Head of caudate nucleus (tissue), 42 donors: ENCODE measurements at regions not wholly inside any gene's neighbourhood (a gene's known extent, or its start where the extent isn't known, plus 50 kb on each side); places are given as distances from the start of the nearest gene placed in this dataset.
"Not testable (repeated sequence)": the region's sequence is repeated elsewhere in the genome, so short reads cannot be mapped to it uniquely, and the experiment has no call there.

Experiments used
- DNase-seq, 42 donors: peaks; one replicate each; pipeline versions ENCODE4 v3.0.0 to v3.0.0-alpha.2; 2020 to 2021; ENCODE audit warnings: mixed read lengths in 7 of 42
- intact Hi-C: fragments of 100-400 bp; cut with DNase I; formaldehyde crosslinking; loops from one replicate; pipeline ENCODE4 v1.15.0; 2022

DNA sequence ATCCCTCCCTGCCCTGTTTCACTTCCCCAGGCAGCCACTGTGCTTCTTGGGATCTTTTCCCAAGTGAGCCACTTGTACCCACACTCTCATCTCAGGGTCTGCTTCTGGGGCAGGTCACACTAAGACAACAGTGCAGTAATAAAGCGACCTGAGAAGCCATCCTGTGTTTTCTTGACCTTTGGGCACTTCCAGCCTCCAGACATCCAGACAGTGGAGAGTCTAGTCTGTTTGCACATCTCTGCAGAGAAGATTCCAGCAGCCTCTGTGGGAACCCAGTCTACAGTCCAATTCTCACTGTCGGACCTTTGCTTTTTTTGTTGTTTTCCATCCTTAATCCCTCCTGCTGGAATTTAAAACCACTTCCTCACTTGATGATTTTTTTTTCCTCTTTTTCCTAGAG lies 50.3 kb upstream of the ATP6AP2 start:
- DNase-seq: no peak
- intact Hi-C loops: no loop called here

DNA sequence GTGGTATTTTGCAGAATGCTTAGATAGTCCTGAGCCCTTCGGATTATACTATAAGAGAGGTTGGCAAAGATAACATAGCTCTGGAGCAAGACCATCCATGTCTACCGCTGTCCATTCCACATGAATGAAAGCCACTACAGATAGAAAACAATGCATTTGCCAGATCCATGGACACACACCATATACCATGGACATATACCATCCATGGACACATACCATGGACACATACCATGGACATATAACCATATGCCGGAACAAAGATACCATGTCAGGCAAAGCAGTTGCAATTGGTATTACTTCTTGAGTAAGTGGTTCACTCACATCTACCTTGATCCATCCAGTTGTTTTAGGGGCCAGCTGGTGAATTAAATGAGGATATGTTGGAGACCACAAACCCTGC lies 53.2 kb upstream of the ATP6AP2 start:
- DNase-seq: no peak
- intact Hi-C loops: no loop called here

DNA sequence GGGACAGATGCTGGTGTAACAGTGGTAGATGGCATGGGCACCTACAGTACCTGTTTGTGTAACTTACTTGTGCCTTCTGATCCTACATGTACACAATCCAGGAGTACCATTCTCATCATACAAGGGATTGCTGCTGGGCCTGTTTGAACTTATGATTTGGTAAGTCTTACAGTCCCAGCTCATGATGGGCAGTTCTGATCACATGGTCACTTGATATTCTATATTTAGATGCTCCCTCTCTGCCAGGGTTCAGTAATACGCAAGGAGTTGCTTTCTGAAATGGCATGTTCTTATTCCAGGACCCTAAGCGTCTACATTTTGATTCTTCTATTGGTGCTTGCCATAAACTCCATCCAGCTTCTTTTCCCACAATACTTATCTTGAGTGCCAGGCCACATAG lies 54.4 kb upstream of the ATP6AP2 start:
- intact Hi-C loops: no loop called here
- no peak for DNase-seq

DNA sequence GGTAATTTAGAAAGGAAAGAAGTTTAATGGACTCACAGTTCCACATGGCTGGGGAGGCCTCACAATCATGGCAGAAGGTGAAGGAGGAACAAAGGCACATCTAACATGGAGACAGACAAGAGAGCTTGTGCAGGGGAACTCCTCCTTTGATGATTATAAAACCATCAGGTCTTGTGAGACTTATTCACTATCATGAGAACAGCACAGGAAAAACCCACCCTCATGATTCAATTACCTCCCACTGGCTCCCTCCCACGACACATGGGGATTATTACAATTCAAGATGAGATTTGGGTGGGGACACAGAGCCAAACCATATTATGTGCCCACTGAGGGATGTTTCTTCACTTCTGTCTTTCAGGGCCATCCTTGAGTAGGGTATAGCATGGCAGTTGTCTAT lies 54.9 kb upstream of the ATP6AP2 start:
- intact Hi-C loops, DNase-seq: not testable (repeated sequence)

DNA sequence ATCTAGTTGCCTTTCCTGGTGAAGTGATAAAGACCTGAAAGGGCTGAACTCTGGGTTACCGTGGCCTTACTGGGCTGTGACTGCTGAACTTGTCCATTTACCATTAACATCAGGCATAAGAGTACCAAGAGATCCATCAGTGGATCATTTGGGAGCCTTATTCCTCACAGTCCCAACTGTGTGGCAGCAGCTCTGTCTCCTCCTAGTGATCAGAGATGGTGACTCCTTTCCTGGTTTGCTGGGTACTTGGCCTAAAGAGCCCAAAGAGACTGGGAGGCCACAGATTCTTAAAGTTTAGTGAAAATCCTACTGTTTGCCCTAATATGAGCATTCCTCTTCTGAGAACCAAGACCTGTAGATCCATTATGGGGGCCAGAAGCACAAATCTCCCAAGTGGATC lies 56.3 kb upstream of the ATP6AP2 start:
- DNase-seq: no peak
- intact Hi-C loops: no loop called here

DNA sequence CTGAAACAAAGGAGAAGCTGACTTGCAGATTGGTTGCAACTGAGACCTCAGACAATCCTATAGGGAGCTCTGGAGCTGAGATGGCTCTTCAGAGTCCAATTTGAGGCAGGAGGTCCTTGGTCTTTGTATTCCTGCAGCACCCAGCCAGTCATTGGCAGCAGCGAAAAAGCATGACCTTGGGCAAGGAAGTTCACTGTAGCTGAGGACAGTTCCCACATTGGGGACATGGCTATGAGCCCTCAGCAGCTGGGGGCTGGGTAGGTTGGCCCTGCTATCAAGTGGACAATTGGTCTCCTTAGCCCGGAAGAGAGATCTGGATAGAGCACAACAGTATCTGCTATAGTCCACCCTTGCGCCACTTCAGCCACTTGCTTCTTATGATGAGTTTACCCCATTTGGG lies 56.9 kb upstream of the ATP6AP2 start:
- no peak for DNase-seq
- intact Hi-C loops: no loop called here

DNA sequence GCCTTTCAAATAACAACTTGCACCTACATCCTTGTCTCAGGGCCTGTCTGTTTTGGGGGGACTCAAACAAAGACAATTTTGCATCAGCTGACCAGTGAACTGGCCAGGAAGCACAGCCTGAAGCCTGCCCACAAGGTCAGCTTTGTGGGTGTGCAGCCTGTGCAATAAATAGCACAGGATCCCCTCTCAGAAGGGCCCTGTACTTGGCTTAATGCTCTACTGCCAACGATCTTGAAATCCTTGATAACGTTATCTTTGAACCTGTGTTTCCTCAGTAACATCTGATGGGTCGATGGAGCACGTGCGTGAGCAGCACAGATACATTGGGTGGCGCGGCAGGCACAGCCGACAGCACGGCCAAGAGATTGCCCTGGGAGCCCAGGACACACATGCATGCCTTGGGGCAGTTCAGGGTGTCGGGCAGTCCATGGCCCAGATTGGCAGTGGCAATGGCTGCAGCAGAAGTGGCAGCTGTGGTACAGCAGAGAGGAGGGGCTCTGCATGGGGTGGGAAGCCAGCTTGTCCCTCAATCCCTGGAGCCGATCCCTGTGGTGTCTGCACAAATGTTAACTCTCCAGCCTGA lies 58.8 kb upstream of the ATP6AP2 start:
- peak in 33 of 42 donors; percentile 4 to 67 (median 31) for DNase-seq
- intact Hi-C loops: no loop called here

DNA sequence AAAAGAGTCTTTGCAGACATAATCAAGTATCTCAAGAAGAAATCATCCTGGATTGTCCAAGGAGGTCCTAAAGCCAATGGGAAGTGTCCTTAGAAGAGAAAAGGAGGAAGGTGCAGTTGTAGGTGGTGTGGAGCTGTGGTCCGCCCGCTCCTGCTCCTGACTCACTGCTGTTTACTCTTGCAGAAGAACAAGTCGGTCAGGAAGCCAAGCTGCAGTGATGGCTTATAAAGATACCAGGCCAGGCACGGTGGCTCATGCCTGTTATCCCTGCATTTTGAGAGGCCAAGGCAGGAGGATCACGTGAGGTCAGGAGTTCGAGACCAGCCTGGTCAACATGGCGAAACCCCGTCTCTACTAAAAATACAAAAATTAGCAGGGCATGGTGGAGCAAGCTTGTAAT lies 66.4 kb upstream of the ATP6AP2 start:
- DNase-seq: no peak
- intact Hi-C loops: no loop called here

DNA sequence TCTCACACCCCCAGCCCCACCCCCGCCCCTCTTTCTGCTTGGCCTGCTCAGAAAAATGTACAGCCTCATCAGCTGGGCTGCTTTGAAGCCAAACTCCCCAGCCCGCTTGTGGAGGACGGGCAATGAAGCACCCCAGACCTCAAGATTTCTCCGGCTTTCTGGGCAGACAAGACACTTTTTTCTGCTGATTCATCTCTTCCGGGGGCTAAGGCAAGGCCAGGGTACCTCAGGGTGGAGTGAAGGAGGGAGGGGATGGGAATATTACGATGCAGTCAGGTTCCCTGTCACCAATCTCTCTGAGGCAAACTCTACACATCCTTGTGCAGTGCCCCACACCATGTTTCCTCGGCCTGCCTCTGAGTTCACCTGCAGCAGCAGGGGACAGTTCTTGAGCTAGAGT lies 66.9 kb upstream of the ATP6AP2 start:
- intact Hi-C loops: no loop called here

DNA sequence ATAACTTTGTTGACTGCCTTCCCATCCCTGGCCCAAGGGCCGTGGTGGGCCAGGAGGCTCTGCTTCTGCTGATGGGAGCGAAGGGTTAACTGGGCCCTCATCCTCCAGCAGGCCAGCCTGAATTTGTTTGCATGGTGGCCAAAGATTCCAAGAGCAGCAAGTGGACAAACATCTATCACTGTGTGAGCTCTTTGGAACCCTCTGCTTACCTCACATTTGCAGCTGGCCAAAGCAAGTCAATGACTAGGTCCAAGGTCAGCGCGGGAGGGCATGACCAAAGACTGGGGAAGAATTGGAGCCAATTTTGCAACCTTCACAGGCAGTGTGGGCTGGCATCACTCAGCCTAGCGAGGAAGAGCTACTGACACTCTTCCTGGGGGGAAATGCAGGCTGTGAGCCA lies 67.8 kb upstream of the ATP6AP2 start:
- DNase-seq: no peak
- intact Hi-C loops: no loop called here

More for the DNA sequence above, 66.9 kb upstream of the ATP6AP2 start:
- no peak for DNase-seq

DNA sequence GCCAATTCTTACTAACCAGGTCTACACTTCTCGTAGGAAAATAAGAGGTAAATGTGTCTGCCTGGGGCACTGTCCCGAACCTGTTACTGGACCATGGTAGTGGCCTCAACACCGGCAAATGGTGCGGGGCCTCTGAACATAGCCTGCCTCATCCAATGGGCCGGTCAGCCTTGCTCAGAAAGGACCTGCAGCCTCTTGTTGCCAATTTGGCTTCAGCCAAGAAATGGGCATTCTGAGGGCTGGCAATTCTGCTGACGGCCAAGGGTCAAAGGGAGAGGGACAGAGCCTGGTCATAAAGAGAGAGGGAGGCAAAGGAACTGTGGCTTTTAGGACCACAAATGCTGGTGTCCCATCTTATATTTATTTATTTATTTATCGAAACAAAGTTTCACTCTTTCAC lies 69.5 kb upstream of the ATP6AP2 start:
- intact Hi-C loops: no loop called here
- DNase-seq: no peak

DNA sequence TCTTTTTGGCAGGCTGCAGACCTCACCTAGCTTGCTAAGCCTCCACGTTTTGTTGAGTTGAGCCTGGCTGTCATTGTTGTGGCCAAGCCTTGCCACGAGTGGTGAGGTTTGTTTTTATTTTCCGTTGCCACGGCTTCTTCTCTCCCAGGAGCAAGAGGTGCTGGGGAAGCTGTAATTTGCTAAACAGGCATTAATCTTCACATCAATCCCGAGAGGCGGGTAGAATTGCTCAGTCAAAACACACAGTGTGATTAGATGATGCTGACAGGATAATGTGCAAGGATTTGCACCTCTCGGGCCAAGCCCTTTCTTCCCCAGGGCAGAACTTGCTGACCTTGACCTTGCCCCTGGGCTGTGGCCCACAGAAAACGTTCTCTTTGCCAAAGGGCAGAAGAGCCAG lies 72.2 kb upstream of the ATP6AP2 start:
- intact Hi-C loops: no loop called here
- no peak for DNase-seq

DNA sequence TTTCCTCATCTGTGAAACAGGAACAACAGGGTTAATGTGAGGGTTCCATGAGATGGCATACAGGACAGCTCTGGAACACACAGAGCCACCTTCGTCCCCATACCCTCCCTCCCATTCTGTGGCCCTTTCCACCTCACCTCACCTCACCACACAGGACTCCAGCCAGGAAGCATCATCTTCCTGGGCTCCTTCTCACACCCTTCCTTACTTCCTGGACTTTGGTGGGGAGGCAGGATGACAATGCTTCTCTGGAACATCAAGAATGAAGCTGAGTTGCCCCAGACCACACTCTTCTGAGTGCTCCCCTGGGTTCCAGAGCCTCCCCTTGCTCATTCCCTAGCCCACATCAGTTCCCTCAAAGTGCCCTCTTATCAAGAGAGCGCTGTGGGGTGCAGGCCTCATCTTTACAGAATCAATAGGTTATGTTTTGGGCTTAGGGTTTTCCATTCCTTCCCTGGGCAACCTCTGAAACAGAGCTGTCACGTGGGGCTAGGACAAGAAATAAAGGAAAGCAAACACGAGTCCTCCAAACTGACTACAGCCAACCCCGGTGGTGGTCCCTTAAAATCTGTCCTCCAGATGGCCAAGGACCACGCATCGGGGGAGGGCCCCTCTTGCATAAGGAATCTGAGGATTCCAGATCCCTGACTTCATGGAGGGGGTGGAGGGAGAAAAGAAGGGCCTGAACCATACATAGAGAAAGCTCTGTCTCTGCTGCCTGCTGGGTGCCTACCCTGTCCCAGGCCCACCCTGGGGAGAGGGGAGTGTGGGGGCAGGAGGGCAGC lies 74.4 kb upstream of the ATP6AP2 start:
- DNase-seq: no peak
- intact Hi-C loops: no loop called here

DNA sequence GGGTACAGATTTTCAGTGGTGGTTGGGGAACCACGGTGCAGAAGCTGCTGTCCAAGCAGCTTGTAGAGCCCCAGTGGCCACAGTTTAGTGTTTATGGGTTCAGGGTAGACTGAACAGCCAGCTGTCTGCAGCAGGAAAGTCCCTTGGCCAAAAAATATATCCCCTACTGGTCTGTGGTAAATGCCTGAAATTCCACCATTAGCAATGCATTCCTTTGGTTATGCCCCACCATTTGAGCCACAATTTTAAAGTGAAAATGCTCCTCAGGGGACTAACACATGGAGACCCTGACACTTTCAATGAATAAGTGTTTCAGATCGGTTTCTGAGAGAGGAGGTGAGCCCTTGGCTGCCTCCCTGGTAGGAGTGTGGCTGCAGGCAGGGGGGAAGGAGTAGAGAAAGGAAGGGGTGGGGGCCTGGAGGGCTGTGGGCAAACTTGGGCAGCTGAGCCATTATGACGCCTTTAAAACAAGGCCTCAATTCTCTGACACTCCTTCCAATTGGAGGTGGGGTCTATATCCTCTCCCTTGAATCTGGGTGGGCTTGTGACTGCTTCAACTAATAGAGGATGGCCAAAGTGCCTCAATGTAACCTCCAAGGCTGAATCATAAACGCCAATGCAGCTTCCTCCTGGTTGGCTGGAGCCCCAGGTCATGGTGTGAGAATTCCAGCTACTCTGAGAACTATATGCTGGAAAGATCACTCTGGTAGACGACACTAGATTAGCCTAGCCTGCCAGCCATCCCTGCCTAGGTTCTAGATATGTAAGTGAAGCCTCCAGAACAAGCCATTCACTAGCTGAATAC lies 75.8 kb upstream of the ATP6AP2 start:
- DNase-seq: no peak

DNA sequence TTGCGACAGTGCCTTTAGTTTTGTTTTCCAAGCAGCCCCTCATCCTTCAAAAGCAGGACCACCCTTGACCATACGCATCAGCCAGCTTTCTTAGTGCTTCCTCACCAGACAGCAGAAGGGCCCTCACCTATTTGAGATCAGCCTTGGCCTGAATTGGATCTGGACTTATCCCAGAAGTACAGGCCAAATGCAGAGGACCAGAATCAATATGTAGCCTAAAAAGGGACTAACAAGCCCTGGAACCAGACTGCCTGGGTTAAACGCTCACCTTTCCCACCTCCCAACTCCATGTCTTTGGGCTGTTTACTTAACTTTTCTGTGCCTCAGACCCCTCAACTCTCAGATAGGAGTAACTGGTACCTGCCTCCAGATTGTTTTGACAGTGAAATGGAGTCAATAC lies 77.7 kb upstream of the ATP6AP2 start:
- DNase-seq: no peak

More for the DNA sequence above, 75.8 kb upstream of the ATP6AP2 start:
- intact Hi-C loops: no loop called here

DNA sequence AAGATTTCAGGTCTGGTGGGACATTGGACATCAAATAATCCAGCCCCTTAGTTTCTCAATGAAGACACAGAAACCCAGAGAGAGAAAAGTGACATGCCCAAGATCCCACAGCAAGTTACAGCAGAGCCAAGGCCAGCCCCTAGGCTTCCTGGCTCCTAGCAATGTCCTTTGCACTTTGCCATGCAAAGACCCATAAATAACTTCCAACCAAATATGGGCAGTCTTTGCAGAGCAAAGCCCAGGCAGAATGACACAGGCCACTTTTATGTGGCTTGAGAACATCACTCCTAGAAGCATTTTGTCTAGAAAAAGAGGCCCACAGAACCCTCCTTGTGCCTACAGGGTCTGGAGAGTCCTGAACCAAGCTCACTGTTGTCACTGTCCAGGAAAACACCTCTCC lies 78.1 kb upstream of the ATP6AP2 start:
- no peak for DNase-seq
- intact Hi-C loops: no loop called here

More for the DNA sequence above, 77.7 kb upstream of the ATP6AP2 start:
- intact Hi-C loops: no loop called here

DNA sequence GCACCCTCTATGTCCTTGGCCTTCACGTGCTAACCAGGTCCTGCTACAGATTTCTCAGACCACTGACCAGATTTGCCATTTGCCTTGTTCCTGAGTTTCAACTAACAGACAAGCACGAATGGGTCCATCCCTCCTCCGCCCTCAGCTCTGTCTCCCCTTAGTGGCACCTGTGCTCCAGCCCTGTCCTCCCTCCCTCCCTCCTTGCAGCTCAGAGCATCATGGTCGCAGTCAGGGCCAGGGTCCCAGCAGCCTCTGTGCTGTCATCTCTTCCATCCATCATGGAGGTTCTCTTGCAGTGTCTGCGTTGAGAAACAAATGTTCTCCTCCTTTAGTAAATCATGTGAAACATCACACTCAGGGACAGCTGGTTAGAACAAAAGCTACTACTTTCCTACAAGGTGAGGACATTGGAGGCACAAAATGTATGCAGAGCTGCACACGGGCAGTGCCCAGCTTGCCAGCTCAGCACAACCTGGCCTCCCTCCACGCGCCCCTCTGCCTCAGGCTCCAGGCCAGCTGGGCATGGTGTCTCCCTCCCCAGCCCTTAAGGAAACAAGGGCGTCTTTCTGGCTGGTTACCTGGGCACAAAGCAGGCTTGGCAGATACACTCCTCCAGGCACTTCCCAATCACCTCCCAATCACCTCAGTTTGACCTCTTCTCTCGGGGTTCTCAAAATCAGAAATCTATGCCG lies 79.5 kb upstream of the ATP6AP2 start:
- no peak for DNase-seq
- intact Hi-C loops: no loop called here

DNA sequence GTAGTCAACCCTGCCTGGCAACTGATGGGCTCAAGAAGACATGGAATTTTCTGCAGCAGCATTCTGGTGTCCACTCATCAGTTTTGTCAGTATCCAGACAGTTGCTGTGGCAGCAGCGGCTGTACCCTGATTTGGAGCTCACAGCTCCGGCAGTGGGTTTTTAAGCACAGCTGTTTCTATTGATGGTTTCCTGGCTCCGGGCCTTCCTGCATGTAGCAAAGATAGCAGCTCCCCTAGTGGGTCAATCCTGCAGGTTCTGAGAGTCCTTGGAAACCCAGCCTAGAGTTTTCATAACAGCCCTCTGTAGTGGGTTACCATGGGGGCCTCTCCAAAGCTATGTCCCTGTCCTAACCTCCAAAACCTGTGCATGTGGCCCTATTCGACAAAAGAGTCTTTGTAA lies 84.0 kb upstream of the ATP6AP2 start:
- intact Hi-C loops: no loop called here
- peak in 34 of 42 donors; percentile 3 to 64 (median 28) for DNase-seq

DNA sequence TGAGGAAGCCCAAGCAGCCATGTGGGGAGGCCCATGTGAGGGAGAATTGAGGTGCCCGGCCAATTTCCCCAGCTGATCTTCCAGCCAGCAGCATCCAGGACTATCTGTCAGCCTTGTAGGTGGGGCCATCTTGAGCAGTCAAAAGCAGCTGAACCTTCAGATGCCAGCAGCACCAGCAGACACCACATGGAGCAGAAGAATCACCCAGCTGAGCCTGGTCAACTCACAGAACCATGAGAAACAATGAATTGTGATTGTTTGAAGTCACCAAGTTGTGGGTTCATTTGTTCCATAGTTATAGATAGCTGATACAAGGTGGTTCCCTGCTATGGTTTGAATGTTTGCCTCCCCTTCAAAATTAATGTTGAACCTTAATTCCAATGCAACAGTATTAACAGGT lies 85.1 kb upstream of the ATP6AP2 start:
- DNase-seq: no peak
- intact Hi-C loops: no loop called here

DNA sequence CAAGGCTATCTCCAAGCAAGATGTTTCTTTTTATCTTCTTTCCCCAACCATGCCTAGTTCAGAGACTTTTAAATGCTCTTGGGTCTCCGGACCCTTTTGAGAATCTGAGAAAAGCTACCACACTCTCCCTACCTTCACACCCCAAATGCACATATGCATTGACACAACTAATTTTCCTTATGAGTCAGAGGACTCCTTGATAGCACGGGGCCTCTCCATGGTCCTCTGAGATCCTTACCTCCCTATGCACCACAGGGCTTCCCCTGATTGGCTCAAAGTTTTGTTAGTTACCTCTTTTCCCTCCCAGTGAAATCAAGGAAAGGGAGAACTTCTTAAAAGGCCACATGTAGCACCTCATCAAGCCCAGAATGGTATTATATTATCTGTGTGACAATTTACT lies 86.8 kb upstream of the ATP6AP2 start:
- DNase-seq: no peak
- intact Hi-C loops: no loop called here
